Ascending aorta (tissue), 2 donors: ENCODE measurements at regions not wholly inside any gene's neighbourhood (a gene's known extent, or its start where the extent isn't known, plus 50 kb on each side); places are given as distances from the start of the nearest gene placed in this dataset.

Experiments
- DNase-seq, 2 donors: peaks; one replicate each; pipeline ENCODE4 v3.0.0-alpha.2; 2019; ENCODE audit warnings: low spot score in 2 of 2
- H3K27ac ChIP-seq, 2 donors: fragments of 200-600 bp; sonication (generic); one replicate each; pipeline ENCODE4 v1.5.1; 2016 to 2017; ENCODE audit warnings: mild to moderate bottlenecking in 1 of 2
- H3K27me3 ChIP-seq: fragments of 200-600 bp; sonication (generic); one replicate; pipeline ENCODE4 v1.5.1; 2017
- H3K36me3 ChIP-seq, 2 donors: fragments of 200-600 bp; sonication (generic); one replicate each; pipeline ENCODE4 v1.5.1; 2016
- H3K4me1 ChIP-seq, 2 donors: fragments of 200-600 bp; sonication (generic); one replicate each; pipeline ENCODE4 v1.5.1; 2016 to 2017; ENCODE audit warnings: mild to moderate bottlenecking in 1 of 2
- H3K4me3 ChIP-seq, 2 donors: fragments of 200-600 bp; sonication (generic); one replicate each; pipeline ENCODE4 v1.5.1; 2016 to 2017; ENCODE audit warnings: mild to moderate bottlenecking in 1 of 2
- H3K9me3 ChIP-seq, 2 donors: fragments of 200-600 bp; sonication (generic); one replicate each; pipeline ENCODE4 v1.5.1; 2016
- intact Hi-C: fragments of 100-400 bp; cut with DNase I; formaldehyde crosslinking; loops from one replicate; pipeline ENCODE4 v1.15.1; 2023
- TF ChIP-seq, protein P1 (sequence below), 3 experiments: fragments of 200-600 bp in 2 of 3; fragments of 450-650 bp in 1 of 3; sonication (generic) in 2 of 3; IDR thresholded peaks; one replicate each; pipeline ENCODE4 v1.5.1; 2016 to 2019; ENCODE audit warnings: antibody characterized with exemption in 3 of 3, mild to moderate bottlenecking in 1 of 3, moderate library complexity in 1 of 3

- no peaks in the 10 kb centered on the region for H3K27me3 ChIP-seq
- H3K4me3 ChIP-seq, result no peak overlapping the region
- H3K4me1 ChIP-seq, result no peaks in the 10 kb centered on the region
- no peak for DNase-seq
- H3K27ac ChIP-seq, result no peak overlapping the region
- intact Hi-C loops, result no loop called here
- TF ChIP-seq, protein P1, sequence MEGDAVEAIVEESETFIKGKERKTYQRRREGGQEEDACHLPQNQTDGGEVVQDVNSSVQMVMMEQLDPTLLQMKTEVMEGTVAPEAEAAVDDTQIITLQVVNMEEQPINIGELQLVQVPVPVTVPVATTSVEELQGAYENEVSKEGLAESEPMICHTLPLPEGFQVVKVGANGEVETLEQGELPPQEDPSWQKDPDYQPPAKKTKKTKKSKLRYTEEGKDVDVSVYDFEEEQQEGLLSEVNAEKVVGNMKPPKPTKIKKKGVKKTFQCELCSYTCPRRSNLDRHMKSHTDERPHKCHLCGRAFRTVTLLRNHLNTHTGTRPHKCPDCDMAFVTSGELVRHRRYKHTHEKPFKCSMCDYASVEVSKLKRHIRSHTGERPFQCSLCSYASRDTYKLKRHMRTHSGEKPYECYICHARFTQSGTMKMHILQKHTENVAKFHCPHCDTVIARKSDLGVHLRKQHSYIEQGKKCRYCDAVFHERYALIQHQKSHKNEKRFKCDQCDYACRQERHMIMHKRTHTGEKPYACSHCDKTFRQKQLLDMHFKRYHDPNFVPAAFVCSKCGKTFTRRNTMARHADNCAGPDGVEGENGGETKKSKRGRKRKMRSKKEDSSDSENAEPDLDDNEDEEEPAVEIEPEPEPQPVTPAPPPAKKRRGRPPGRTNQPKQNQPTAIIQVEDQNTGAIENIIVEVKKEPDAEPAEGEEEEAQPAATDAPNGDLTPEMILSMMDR (IDR thresholded peaks at IDR 0.05), result no peak
- H3K36me3 ChIP-seq, result no peaks in the 10 kb centered on the region
- no peaks in the 10 kb centered on the region for H3K9me3 ChIP-seq
Observed at GRCh38 chr2:175606010-175606841, 395.8 kb downstream of the LNPK start.

DNA sequence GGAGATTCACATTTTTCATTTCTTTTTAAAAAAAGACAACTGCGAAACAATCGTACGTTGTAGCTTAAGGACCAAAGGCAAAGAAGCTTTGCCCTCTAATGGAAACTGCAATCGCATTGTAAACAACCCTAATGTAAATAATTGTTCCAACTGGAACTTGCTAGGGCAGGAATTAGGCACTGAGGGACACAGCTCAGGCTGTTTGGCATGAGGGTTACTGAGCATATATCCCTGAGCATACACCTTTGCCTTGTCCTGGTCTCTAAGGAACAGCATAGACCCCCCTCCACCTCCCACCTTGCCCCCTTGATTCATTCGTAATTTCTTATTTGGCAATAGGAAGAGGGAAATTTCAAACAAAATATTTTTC lies 396.4 kb downstream of the LNPK start:
- intact Hi-C loops, result no loop called here
- Histone ChIP-seq H3K4me3 (no peak overlapping the region), H3K36me3 (no peaks in the 10 kb centered on the region), H3K27ac (no peak overlapping the region), H3K4me1 (no peaks in the 10 kb centered on the region), H3K9me3 (no peaks in the 10 kb centered on the region), H3K27me3 (no peaks in the 10 kb centered on the region)
- DNase-seq, result no peak
- TF ChIP-seq, protein P1 (IDR thresholded peaks at IDR 0.05), result no peak

DNA sequence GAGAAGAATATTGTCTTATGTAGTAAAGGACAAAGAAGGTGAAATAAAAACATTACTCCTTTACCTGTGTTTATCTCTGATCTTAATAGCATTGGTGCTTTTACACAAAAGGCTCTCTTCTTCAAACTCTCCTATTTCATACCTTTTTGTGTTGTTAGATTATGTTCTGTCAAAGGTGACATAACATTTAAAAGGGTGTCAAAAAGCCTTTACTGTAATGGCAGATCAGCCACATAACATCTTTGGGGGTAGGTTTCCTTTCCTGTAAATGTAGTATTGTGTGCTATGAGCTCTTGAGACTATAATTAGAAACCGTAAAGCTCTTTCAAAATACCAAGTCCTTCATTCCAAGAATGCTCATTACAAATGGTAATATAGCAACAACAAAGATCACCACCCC lies 400.1 kb downstream of the LNPK start:
- TF ChIP-seq, protein P1 (IDR thresholded peaks at IDR 0.05), result no peak
- H3K36me3 ChIP-seq, result no peaks in the 10 kb centered on the region
- H3K27me3 ChIP-seq, result no peaks in the 10 kb centered on the region
- no peak for DNase-seq
- no peak overlapping the region for H3K27ac ChIP-seq
- H3K4me1 ChIP-seq, result no peaks in the 10 kb centered on the region
- intact Hi-C loops, result no loop called here
- no peaks in the 10 kb centered on the region for H3K9me3 ChIP-seq
- H3K4me3 ChIP-seq, result no peak overlapping the region

GRCh38 chr2:175599966-175600831 lies 401.9 kb downstream of the LNPK start:
- no peaks in the 10 kb centered on the region for H3K9me3 ChIP-seq
- H3K27ac ChIP-seq, result no peak overlapping the region
- no peaks in the 10 kb centered on the region for H3K4me1 ChIP-seq
- no peaks in the 10 kb centered on the region for H3K27me3 ChIP-seq
- H3K36me3 ChIP-seq, result no peaks in the 10 kb centered on the region
- no peak overlapping the region for H3K4me3 ChIP-seq
- no peak for DNase-seq
- TF ChIP-seq, protein P1 (IDR thresholded peaks at IDR 0.05), result no peak
- intact Hi-C loops, result no loop called here

DNA sequence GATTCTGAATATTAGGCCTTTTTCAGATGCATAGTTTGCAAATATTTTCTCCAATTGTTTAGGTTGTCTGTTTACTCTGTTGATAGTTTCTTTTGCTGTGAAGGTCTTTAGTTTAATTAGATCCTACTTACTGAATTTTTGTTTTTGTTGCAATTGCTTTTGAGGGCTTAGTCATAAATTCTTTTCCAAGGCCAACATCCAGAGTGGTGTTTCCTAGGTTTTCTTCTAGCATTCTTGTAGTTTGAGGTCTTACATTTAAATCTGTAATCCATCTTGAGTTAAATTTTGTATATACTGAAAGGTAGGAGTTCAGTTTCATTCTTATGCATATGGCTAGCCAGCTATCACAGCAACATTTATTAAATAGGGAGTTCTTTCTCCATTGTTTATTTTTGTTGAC lies 404.8 kb downstream of the LNPK start:
- H3K4me1 ChIP-seq, result no peaks in the 10 kb centered on the region
- H3K27ac ChIP-seq, result no peak overlapping the region
- no peak for DNase-seq
- H3K9me3 ChIP-seq, result no peaks in the 10 kb centered on the region
- no peak overlapping the region for H3K4me3 ChIP-seq
- intact Hi-C loops, result no loop called here
- H3K36me3 ChIP-seq, result no peaks in the 10 kb centered on the region
- H3K27me3 ChIP-seq, result no peaks in the 10 kb centered on the region
- TF ChIP-seq, protein P1 (IDR thresholded peaks at IDR 0.05), result no peak
